ENCODE measurements at regions not wholly inside any gene's neighbourhood (a gene's known extent, or its start where the extent isn't known, plus 50 kb on each side); places are given as distances from the start of the nearest gene placed in this dataset.

DNA sequence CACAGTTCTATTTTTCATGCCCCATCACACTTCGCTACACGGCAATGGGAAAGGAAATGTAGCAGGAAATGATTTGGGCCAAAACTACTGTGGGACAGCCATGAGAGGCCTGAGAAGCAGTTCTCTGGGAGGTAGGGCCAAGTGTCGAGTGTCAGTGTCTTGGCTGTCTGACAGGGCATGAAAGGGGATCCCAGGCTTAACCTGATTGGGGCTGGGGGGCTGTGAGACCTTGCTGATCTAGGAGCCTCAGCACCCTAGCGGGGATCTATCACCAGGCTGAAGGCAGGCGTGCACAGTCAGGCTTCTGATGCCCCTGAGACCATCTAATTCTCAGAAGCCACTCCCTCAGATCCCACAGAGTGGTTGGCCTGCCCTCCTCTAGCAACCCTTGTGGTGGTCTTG is 58.2 kb upstream of the SLC25A13 start:
- no peak for DNase-seq (ENCODE audit: extremely low spot score, unreplicated experiment)

DNA sequence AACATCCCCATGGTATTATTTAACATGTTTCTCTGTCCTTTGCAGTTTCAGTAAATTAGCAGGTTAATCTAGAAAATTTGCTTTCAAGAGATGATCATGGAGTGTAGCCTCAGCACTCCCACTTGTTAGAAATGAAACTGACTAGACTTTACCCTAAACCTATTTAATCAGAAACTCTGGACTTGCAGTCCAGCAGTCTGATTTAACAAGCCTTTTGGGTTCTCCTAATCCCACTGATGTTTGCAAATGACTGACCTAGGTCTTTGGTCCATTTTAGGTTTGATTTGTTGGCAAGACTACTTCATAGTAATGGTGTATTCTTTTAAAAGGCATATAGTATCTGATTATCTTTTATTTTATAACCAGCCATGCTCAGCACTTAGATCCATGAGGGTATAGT is 55.5 kb upstream of the SLC25A13 start:
- Mint-ChIP-seq H3K9me3 (no peaks in the 10 kb centered on the region), H3K27ac (no peak overlapping the region), H3K36me3 (no peaks in the 10 kb centered on the region), H3K4me1 (ENCODE audit: unreplicated experiment) (no peaks in the 10 kb centered on the region), H3K4me3 (no peak overlapping the region), H3K27me3 (no peaks in the 10 kb centered on the region)
- TF ChIP-seq, protein P1, sequence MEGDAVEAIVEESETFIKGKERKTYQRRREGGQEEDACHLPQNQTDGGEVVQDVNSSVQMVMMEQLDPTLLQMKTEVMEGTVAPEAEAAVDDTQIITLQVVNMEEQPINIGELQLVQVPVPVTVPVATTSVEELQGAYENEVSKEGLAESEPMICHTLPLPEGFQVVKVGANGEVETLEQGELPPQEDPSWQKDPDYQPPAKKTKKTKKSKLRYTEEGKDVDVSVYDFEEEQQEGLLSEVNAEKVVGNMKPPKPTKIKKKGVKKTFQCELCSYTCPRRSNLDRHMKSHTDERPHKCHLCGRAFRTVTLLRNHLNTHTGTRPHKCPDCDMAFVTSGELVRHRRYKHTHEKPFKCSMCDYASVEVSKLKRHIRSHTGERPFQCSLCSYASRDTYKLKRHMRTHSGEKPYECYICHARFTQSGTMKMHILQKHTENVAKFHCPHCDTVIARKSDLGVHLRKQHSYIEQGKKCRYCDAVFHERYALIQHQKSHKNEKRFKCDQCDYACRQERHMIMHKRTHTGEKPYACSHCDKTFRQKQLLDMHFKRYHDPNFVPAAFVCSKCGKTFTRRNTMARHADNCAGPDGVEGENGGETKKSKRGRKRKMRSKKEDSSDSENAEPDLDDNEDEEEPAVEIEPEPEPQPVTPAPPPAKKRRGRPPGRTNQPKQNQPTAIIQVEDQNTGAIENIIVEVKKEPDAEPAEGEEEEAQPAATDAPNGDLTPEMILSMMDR (conservative IDR thresholded peaks at IDR 0.05), result no peak
- DNase-seq (ENCODE audit: extremely low spot score, unreplicated experiment), result no peak

More for the DNA sequence above, 58.2 kb upstream of the SLC25A13 start:
- Mint-ChIP-seq H3K27me3 (no peaks in the 10 kb centered on the region), H3K36me3 (no peaks in the 10 kb centered on the region), H3K9me3 (no peaks in the 10 kb centered on the region), H3K27ac (no peak overlapping the region), H3K4me1 (ENCODE audit: unreplicated experiment) (no peaks in the 10 kb centered on the region), H3K4me3 (no peak overlapping the region)
- TF ChIP-seq, protein P1 (conservative IDR thresholded peaks at IDR 0.05), result no peak
